ENCODE measurements at regions not wholly inside any gene's neighbourhood (a gene's known extent, or its start where the extent isn't known, plus 50 kb on each side); places are given as distances from the start of the nearest gene placed in this dataset.

DNA sequence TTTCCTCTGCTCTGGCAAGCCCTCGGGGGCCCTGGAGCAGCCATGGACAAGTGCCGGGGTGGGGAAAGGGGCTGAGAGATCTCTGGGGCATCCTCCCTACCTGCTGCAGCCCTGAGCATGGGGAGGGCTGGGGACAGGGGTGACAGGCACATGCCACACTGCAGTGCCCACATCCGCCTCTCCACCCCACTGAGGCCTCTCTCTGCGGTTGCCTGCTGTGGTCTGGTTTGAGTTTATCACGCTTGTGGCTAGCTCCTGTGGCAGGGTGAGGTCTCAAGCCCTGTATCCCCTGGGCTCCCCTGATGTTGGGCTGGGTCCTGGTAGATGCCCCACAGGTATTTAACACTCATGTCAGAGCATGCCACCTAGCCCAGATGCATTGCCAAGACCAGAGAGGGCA lies 52.9 kb upstream of the MLN start:
- WGBS, 2 experiments (ENCODE audit: insufficient coverage in 2 of 2): 76 to 91% methylated on average over 4 to 5 of the region's 5 CpGs
- no peaks in the 10 kb centered on the region for H3K36me3 ChIP-seq (ENCODE audit: control insufficient read depth, insufficient read depth, low read length)
- peaks cover under 1% of the 10 kb centered on the region for H3K4me1 ChIP-seq (ENCODE audit: control insufficient read depth, insufficient read depth, low read length, poor library complexity, severe bottlenecking)
- H3K27ac ChIP-seq (ENCODE audit: low read depth, low read length, severe bottlenecking): no peak overlapping the region
- no peaks in the 10 kb centered on the region for H3K9me3 ChIP-seq (ENCODE audit: control insufficient read depth, low read length)
- H3K4me3 ChIP-seq (ENCODE audit: extremely low read depth, insufficient read depth, low read length, poor library complexity, severe bottlenecking): no peak overlapping the region

DNA sequence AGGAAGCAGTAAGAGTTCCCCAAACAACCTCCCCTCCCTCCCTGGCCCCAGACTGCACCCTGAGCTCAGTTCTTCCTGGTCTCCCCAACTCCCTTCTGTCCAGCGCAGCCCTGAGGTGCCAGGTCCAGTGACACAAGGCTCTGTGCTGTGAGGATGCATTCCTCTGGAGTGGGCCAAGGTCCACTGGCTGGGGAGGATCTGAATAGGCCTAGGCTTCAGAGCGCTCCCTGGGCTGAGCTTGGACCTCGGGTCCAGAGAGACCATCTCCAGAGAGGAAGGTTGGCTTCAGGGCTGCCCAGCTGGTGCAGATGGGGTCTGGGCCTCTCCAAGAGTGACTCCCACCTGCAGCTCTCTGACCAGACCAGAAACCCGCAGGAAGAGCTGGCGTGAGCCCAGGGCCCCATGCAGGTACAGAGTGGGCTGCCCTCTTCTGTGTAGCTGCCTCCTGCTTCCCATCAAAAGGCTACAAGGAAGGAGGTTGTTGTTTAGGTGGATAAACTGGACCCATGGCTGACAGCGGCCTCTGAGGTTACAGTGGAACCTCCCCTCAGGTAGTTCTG lies 52.3 kb upstream of the MLN start:
- H3K4me3 ChIP-seq (ENCODE audit: extremely low read depth, insufficient read depth, low read length, poor library complexity, severe bottlenecking): no peak overlapping the region
- no peak overlapping the region for H3K27ac ChIP-seq (ENCODE audit: low read depth, low read length, severe bottlenecking)
- peaks cover 6% of the 10 kb centered on the region for H3K4me1 ChIP-seq (ENCODE audit: control insufficient read depth, insufficient read depth, low read length, poor library complexity, severe bottlenecking)
- H3K9me3 ChIP-seq (ENCODE audit: control insufficient read depth, low read length): no peaks in the 10 kb centered on the region
- no peaks in the 10 kb centered on the region for H3K36me3 ChIP-seq (ENCODE audit: control insufficient read depth, insufficient read depth, low read length)
- 97 to 100% methylated on average over 1 to 3 of the region's 6 CpGs for WGBS, 2 experiments (ENCODE audit: insufficient coverage in 2 of 2)

DNA sequence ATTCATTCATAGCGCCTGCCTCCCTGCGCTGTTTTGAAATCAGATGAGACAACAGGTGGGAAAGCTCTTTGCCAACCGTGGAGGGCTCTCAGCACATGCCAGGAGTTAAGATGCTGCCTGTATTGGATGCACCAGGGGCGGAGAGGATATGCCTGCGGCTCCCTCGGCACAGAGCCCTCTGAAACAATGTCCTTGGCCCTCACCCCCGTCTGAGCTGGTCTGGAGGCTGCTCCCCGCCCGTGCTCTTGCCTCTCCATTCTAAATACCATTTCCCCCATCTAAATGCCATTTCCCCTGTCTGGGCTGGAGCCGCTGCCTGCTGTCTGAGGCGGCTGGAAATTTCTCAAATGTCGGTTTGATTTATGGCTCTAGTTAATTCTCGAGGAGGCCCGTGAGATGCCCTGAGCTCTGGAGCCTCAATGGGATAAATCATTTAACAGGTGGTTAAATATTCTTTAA lies 50.8 kb upstream of the MLN start:
- no peak overlapping the region for H3K27ac ChIP-seq (ENCODE audit: low read depth, low read length, severe bottlenecking)
- no peak overlapping the region for H3K4me3 ChIP-seq (ENCODE audit: extremely low read depth, insufficient read depth, low read length, poor library complexity, severe bottlenecking)
- peaks cover 18% of the 10 kb centered on the region for H3K4me1 ChIP-seq (ENCODE audit: control insufficient read depth, insufficient read depth, low read length, poor library complexity, severe bottlenecking)
- 65 to 71% methylated on average over 11 to 14 of the region's 14 CpGs for WGBS, 2 experiments (ENCODE audit: insufficient coverage in 2 of 2)
- no peaks in the 10 kb centered on the region for H3K36me3 ChIP-seq (ENCODE audit: control insufficient read depth, insufficient read depth, low read length)
- H3K9me3 ChIP-seq (ENCODE audit: control insufficient read depth, low read length): no peaks in the 10 kb centered on the region

DNA sequence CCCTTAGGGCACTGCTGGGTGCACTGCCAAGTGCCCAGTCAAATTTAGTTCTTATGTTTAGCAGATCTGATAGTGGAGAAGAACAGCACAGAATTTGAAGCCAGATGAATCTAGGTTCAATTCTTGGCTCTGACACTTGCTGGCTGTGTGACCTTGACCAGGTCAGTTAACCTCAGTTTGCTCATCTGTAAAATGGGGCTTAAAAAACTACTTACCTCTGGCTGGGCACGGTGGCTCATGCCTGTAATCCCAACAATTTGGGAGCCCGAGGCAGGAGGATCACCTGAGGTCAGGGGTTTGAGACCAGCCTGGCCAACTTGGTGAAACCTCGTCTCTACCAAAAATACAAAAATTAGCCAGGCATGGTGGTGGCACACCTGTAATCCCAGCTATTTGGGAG lies 49.9 kb upstream of the MLN start:
- 92 to 93% methylated on average over 3 of the region's 3 CpGs for WGBS, 2 experiments (ENCODE audit: insufficient coverage in 2 of 2)
- no peaks in the 10 kb centered on the region for H3K9me3 ChIP-seq (ENCODE audit: control insufficient read depth, low read length)
- H3K27ac ChIP-seq (ENCODE audit: low read depth, low read length, severe bottlenecking): no peak overlapping the region
- H3K4me1 ChIP-seq (ENCODE audit: control insufficient read depth, insufficient read depth, low read length, poor library complexity, severe bottlenecking): peaks cover 18% of the 10 kb centered on the region
- H3K36me3 ChIP-seq (ENCODE audit: control insufficient read depth, insufficient read depth, low read length): no peaks in the 10 kb centered on the region
- H3K4me3 ChIP-seq (ENCODE audit: extremely low read depth, insufficient read depth, low read length, poor library complexity, severe bottlenecking): no peak overlapping the region

Measured in mesodermal cell (in vitro differentiated cells).